ENCODE measurements at regions not wholly inside any gene's neighbourhood (a gene's known extent, or its start where the extent isn't known, plus 50 kb on each side); places are given as distances from the start of the nearest gene placed in this dataset.

- TF ChIP-seq, protein P1, sequence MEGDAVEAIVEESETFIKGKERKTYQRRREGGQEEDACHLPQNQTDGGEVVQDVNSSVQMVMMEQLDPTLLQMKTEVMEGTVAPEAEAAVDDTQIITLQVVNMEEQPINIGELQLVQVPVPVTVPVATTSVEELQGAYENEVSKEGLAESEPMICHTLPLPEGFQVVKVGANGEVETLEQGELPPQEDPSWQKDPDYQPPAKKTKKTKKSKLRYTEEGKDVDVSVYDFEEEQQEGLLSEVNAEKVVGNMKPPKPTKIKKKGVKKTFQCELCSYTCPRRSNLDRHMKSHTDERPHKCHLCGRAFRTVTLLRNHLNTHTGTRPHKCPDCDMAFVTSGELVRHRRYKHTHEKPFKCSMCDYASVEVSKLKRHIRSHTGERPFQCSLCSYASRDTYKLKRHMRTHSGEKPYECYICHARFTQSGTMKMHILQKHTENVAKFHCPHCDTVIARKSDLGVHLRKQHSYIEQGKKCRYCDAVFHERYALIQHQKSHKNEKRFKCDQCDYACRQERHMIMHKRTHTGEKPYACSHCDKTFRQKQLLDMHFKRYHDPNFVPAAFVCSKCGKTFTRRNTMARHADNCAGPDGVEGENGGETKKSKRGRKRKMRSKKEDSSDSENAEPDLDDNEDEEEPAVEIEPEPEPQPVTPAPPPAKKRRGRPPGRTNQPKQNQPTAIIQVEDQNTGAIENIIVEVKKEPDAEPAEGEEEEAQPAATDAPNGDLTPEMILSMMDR (IDR thresholded peaks at IDR 0.05) = no peak
- no peak for TF ChIP-seq ZFX (IDR thresholded peaks at IDR 0.05; ENCODE audit: borderline replicate concordance)
- H3K27ac ChIP-seq = no peak overlapping the region
These were observed 824.5 kb downstream of the CCSER2 start for GRCh38 chr10:85152911-85153310.

GRCh38 chr10:85157206-85157605 is 828.8 kb downstream of the CCSER2 start:
- H3K27ac ChIP-seq = no peak overlapping the region
- no peak for TF ChIP-seq ZFX (IDR thresholded peaks at IDR 0.05; ENCODE audit: borderline replicate concordance)
- TF ChIP-seq, protein P1 (IDR thresholded peaks at IDR 0.05) = no peak

DNA sequence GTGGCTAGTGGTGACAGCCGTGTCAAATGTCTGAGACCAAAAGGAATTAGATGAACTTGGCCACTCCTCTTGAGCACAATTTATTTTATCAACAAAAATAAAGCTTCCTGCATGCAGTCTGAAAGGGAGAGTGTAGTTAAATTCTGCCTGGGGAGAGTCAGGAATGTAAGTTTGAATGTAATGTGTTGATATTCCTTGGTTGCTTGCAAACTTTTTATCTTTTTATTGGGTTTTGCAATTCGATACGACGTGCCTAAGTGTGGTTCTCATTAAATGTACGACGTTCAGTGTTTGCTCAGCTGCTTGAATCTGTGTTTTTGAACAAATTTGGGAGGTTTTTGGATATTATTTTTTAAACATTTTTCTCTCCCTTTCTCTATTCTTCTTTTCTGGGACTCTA is 839.9 kb downstream of the CCSER2 start:
- TF ChIP-seq, protein P1 (IDR thresholded peaks at IDR 0.05) = no peak
- TF ChIP-seq ZFX (IDR thresholded peaks at IDR 0.05; ENCODE audit: borderline replicate concordance) = no peak
- no peak overlapping the region for H3K27ac ChIP-seq

DNA sequence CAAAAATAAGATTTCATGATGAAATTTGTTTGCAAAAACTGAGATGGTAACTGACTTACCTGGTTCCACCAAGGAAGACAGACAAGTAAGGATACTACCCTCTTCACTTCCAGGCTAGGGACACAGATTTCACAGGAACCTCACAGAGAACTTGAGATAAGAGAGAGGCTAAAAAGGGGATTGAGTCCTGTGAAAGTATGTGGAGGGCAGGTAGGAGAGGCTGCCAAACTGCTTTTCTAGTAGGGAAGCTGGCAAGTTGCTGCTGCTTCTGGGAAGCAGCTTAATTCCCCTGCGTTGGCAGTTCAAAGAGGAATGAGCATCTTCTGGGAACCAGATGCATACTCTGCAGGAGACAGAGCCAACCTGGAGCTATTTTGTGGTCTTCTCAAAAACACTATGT is 841.6 kb downstream of the CCSER2 start:
- no peak for TF ChIP-seq ZFX (IDR thresholded peaks at IDR 0.05; ENCODE audit: borderline replicate concordance)
- TF ChIP-seq, protein P1 (IDR thresholded peaks at IDR 0.05) = no peak
- H3K27ac ChIP-seq = no peak overlapping the region

DNA sequence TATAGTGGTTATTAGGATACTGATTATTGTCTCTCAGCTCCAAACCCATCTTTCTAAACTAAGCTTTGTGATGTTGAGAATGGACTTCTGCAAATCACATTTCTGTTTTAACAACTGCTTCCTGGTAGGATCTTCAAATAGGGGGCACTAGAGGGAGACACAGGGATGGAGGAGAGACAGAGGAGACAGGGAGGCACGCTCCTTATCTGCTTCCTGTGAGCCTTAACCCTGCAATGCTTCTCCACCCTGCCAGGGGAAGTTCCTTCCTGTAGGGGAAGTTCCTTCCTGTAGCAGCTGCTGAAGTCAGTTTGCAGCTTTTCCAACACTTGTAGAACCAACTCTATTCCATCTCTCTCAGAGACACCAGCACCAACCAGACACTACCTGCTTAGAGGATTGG is 847.2 kb downstream of the CCSER2 start:
- no peak overlapping the region for H3K27ac ChIP-seq
- TF ChIP-seq, protein P1 (IDR thresholded peaks at IDR 0.05) = no peak

GRCh38 chr10:85177767-85178166 is 849.4 kb downstream of the CCSER2 start:
- no peak for TF ChIP-seq ZFX (IDR thresholded peaks at IDR 0.05; ENCODE audit: borderline replicate concordance)
- TF ChIP-seq, protein P1 (IDR thresholded peaks at IDR 0.05) = no peak
- H3K27ac ChIP-seq = no peak overlapping the region

DNA sequence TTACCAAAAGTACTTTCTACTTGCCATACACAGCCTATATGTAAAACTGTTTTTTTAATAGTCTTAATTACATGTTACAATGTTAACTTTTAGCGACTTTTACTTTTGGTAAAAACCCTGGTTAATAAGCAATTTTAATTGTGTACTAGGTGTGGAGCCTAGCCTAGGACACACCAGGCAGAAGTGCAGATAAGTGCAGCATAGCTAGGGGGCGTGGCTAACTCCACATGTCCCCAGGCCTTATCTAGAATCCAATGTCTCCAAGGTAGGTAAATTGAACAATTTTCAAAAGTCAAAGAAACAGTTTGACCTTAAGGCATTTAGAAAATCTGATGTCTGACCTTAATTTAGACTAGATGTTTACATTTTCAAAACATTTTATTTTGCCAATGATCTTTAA is 858.7 kb downstream of the CCSER2 start:
- H3K27ac ChIP-seq = no peak overlapping the region
- TF ChIP-seq ZFX (IDR thresholded peaks at IDR 0.05; ENCODE audit: borderline replicate concordance) = no peak

- TF ChIP-seq ZFX (IDR thresholded peaks at IDR 0.05; ENCODE audit: borderline replicate concordance) = no peak
- TF ChIP-seq, protein P1 (IDR thresholded peaks at IDR 0.05) = no peak
- H3K27ac ChIP-seq = no peak overlapping the region
These were observed 860.5 kb downstream of the CCSER2 start for GRCh38 chr10:85188770-85189484.

Data from 22Rv1 (cell line).